Endothelial cell of umbilical vein (primary cell): ENCODE measurements at regions not wholly inside any gene's neighbourhood (a gene's known extent, or its start where the extent isn't known, plus 50 kb on each side); places are given as distances from the start of the nearest gene placed in this dataset.

Experiments
- BruUV-seq: library from RNA; stranded (reverse); fragments of 400-500 nt; replicated peaks from 2 replicates; lab custom pipeline; 2021; lab: Mats Ljungman, UMichigan
- CTCF ChIA-PET: fragments of 300-600, 350-600 bp; sonication (Branson Sonifier 250); formaldehyde crosslinking; loops from one replicate; lab custom pipeline; 2021; ENCODE audit warnings: antibody characterized with exemption, inconsistent platforms; lab: Charles Lee
- POLR2A ChIA-PET: fragments of 300-600, 350-600 bp; sonication (Branson Sonifier 250); formaldehyde crosslinking; loops from one replicate; lab custom pipeline; 2021; ENCODE audit warnings: antibody characterized with exemption, inconsistent platforms; lab: Charles Lee
- DNase-seq: peaks from one replicate; pipeline ENCODE4 v3.0.0-alpha.2; 2011; ENCODE audit warnings: low read depth, low spot score
- FAIRE-seq: peaks from 2 replicates; lab custom pipeline; 2011; peaks lifted over from hg19 to GRCh38; lab: Jason Lieb, UNC
- H2AFZ ChIP-seq: 2 replicates; pipeline ENCODE4 v1.6.0; 2012; ENCODE audit warnings: low read depth, low read length, control low read depth, inconsistent platforms
- H3K27ac ChIP-seq: 2 replicates; pipeline ENCODE4 v1.5.1; 2011; ENCODE audit warnings: low read depth, mild to moderate bottlenecking, control low read depth, low read length, moderate library complexity; ENCODE audit not compliant: insufficient read depth
- H3K27me3 ChIP-seq, 2 experiments: 2 replicates each; pipeline versions ENCODE4 v1.6.0 to v1.6.1; 2011; ENCODE audit warnings: low read length in 2 of 2, mixed read lengths in 1 of 2; ENCODE audit not compliant: control insufficient read depth in 2 of 2, insufficient read depth in 2 of 2
- H3K36me3 ChIP-seq, 2 experiments: 2 replicates in 1 of 2; 3 replicates in 1 of 2; pipeline ENCODE4 v1.5.1; 2011; ENCODE audit warnings: low read length in 2 of 2, mild to moderate bottlenecking in 1 of 2, moderate library complexity in 1 of 2; ENCODE audit not compliant: control insufficient read depth in 2 of 2, insufficient read depth in 2 of 2; ENCODE audit errors: extremely low read depth in 1 of 2
- H3K4me1 ChIP-seq: 3 replicates; pipeline ENCODE4 v1.5.1; 2011; ENCODE audit warnings: mild to moderate bottlenecking, low read length; ENCODE audit not compliant: control insufficient read depth, insufficient read depth; ENCODE audit errors: extremely low read depth
- H3K4me2 ChIP-seq: 2 replicates; pipeline ENCODE4 v1.6.1; 2011; ENCODE audit warnings: low read length, control low read depth, mixed read lengths; ENCODE audit not compliant: insufficient read depth
- H3K4me3 ChIP-seq, 3 experiments: fragments of 200-600 bp in 1 of 3; sonication (generic), shearing (Covaris generic) in 1 of 3; replicated peaks in 1 of 3; 2 replicates each; pipeline ENCODE4 v1.5.1; 2011 to 2016; ENCODE audit warnings: control low read depth in 3 of 3, low read length in 3 of 3, mild to moderate bottlenecking in 2 of 3, inconsistent platforms in 1 of 3, low read depth in 1 of 3, moderate library complexity in 1 of 3; ENCODE audit not compliant: insufficient read depth in 1 of 3
- H3K79me2 ChIP-seq: 2 replicates; pipeline ENCODE4 v1.6.0; 2012; ENCODE audit warnings: low read length, inconsistent platforms; ENCODE audit not compliant: control insufficient read depth, insufficient read depth
- H3K9ac ChIP-seq: replicated peaks from 2 replicates; pipeline ENCODE3; 2011; ENCODE audit warnings: low read length, control low read depth; ENCODE audit not compliant: insufficient read depth; ENCODE audit errors: extremely low read depth
- H3K9me1 ChIP-seq: replicated peaks from 3 replicates; pipeline ENCODE4 v1.6.0; 2011; ENCODE audit warnings: mild to moderate bottlenecking, low read length; ENCODE audit not compliant: control insufficient read depth, insufficient read depth; ENCODE audit errors: extremely low read depth
- H3K9me3 ChIP-seq: replicated peaks from 2 replicates; pipeline ENCODE4 v1.5.1; 2012; ENCODE audit warnings: low read length, inconsistent platforms; ENCODE audit not compliant: control insufficient read depth, insufficient read depth
- H4K20me1 ChIP-seq: replicated peaks from 2 replicates; pipeline ENCODE3; 2011; ENCODE audit warnings: mild to moderate bottlenecking, low read length; ENCODE audit not compliant: control insufficient read depth, insufficient read depth; ENCODE audit errors: extremely low read depth
- EZH2 ChIP-seq: IDR thresholded peaks from 2 replicates; pipeline ENCODE4 v1.6.1; 2012; ENCODE audit warnings: borderline replicate concordance, low read depth, mild to moderate bottlenecking, moderate library complexity, low read length, inconsistent platforms; ENCODE audit not compliant: severe bottlenecking
- FOS ChIP-seq: IDR thresholded peaks from 2 replicates; pipeline ENCODE4 v1.6.1; 2011; ENCODE audit warnings: mild to moderate bottlenecking, low read length, moderate library complexity, borderline replicate concordance; ENCODE audit not compliant: insufficient read depth
- GATA2 ChIP-seq: IDR thresholded peaks from 2 replicates; pipeline ENCODE4 v1.7.0; 2011; ENCODE audit warnings: low read depth, mild to moderate bottlenecking, moderate library complexity, mixed read lengths, low read length; ENCODE audit not compliant: insufficient read length, insufficient read depth
- JUN ChIP-seq: IDR thresholded peaks from 2 replicates; pipeline ENCODE4 v1.6.1; 2011; ENCODE audit warnings: borderline replicate concordance, low read depth; ENCODE audit not compliant: insufficient read length, insufficient read depth
- MYC ChIP-seq: IDR thresholded peaks from one replicate; pipeline ENCODE4 v1.6.1; 2011; ENCODE audit warnings: mild to moderate bottlenecking, low read depth, low read length
- POLR2A ChIP-seq: IDR thresholded peaks from 2 replicates; pipeline ENCODE4 v1.6.1; 2012; ENCODE audit warnings: low read depth, mild to moderate bottlenecking, control low read depth, low read length
- POLR2AphosphoS5 ChIP-seq: IDR thresholded peaks from 2 replicates; pipeline ENCODE4 v1.6.1; 2012; ENCODE audit warnings: low read depth, mild to moderate bottlenecking, control low read depth, low read length, moderate library complexity; ENCODE audit not compliant: insufficient read depth
- dilution Hi-C: fragments of 300-500 bp; cut with MboI; formaldehyde crosslinking; loops from one replicate; pipeline ENCODE4 v1.15.0; 2019; ENCODE audit warnings: low sequenced_read_pairs; ENCODE audit not compliant: extremely low pct_ligation_motif_present
- intact Hi-C: fragments of 100-400 bp; cut with micrococcal nuclease; formaldehyde crosslinking; loops from one replicate; pipeline ENCODE4 v1.10.0; 2022
- TF ChIP-seq, protein P1 (sequence below): IDR thresholded peaks from 2 replicates; pipeline ENCODE4 v1.6.1; 2011; ENCODE audit not compliant: insufficient read depth, insufficient read length
- TF ChIP-seq, protein P2 (sequence below), 2 donors: IDR thresholded peaks; 1 replicate in 1 of 2; 2 replicates in 1 of 2; pipeline ENCODE4 v1.5.1; 2011; ENCODE audit warnings: low read length in 2 of 2, mild to moderate bottlenecking in 2 of 2, moderate library complexity in 2 of 2, control low read depth in 1 of 2, inconsistent platforms in 1 of 2, low read depth in 1 of 2; ENCODE audit not compliant: insufficient read depth in 1 of 2; ENCODE audit errors: extremely low read depth in 1 of 2

GRCh38 chr6:77136086-77136485 is 327.2 kb downstream of the HTR1B start:
- CTCF ChIA-PET, result interaction anchor here (1.2 to 1.9 kb wide), 2 partner anchors 18 to 29 kb away, joined by 3 to 4 read pairs; no protein-coding TSS in a partner anchor
- no TSS peak for BruUV-seq
- DNase-seq (peak; percentile 24), FAIRE-seq (no peak)
- intact Hi-C loops, result loop anchor here (2.0 kb wide), 1 partner anchor 321 kb away; no protein-coding TSS in a partner anchor
- Histone ChIP-seq H3K9ac (no peak overlapping the region), H3K4me2 (peak overlapping the region; percentile 42), H4K20me1 (no peaks in the 10 kb centered on the region), H3K4me1 (peaks cover 19% of the 10 kb centered on the region), H3K9me1 (no peaks in the 10 kb centered on the region), H3K27me3 (no peaks in the 10 kb centered on the region), H3K79me2 (no peaks in the 10 kb centered on the region), H3K36me3 (no peaks in the 10 kb centered on the region), H2AFZ (no peak overlapping the region), H3K9me3 (no peaks in the 10 kb centered on the region), H3K27ac (peak overlapping the region; percentile 29), H3K4me3 (no peak overlapping the region)
- dilution Hi-C loops, result no loop called here
- TF ChIP-seq, protein P1, sequence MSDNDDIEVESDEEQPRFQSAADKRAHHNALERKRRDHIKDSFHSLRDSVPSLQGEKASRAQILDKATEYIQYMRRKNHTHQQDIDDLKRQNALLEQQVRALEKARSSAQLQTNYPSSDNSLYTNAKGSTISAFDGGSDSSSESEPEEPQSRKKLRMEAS, result no peak
- TF ChIP-seq POLR2AphosphoS5 (no peak), POLR2A (no peak), MYC (no peak), JUN (peak; percentile 22), EZH2 (no peak), GATA2 (peak; percentile 51), FOS (peak; percentile 70)
- TF ChIP-seq, protein P2, sequence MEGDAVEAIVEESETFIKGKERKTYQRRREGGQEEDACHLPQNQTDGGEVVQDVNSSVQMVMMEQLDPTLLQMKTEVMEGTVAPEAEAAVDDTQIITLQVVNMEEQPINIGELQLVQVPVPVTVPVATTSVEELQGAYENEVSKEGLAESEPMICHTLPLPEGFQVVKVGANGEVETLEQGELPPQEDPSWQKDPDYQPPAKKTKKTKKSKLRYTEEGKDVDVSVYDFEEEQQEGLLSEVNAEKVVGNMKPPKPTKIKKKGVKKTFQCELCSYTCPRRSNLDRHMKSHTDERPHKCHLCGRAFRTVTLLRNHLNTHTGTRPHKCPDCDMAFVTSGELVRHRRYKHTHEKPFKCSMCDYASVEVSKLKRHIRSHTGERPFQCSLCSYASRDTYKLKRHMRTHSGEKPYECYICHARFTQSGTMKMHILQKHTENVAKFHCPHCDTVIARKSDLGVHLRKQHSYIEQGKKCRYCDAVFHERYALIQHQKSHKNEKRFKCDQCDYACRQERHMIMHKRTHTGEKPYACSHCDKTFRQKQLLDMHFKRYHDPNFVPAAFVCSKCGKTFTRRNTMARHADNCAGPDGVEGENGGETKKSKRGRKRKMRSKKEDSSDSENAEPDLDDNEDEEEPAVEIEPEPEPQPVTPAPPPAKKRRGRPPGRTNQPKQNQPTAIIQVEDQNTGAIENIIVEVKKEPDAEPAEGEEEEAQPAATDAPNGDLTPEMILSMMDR (IDR thresholded peaks at IDR 0.05; ENCODE audit: extremely low read depth in 1 of 2, insufficient read depth in 1 of 2, low read depth in 1 of 2, low read length in 2 of 2), result no peak
- POLR2A ChIA-PET, result no interaction called here
